ENCODE measurements at regions not wholly inside any gene's neighbourhood (a gene's known extent, or its start where the extent isn't known, plus 50 kb on each side); places are given as distances from the start of the nearest gene placed in this dataset.

GRCh38 chr10:133016493-133017202 is 71.1 kb upstream of the ADGRA1 start:
- TF ChIP-seq CTCF (conservative IDR thresholded peaks at IDR 0.05) = no peak
- no peak overlapping the region for H3K4me3 Mint-ChIP-seq
- no peaks in the 10 kb centered on the region for H3K27me3 Mint-ChIP-seq (ENCODE audit: low read depth)
- no peak overlapping the region for H3K27ac Mint-ChIP-seq (ENCODE audit: unreplicated experiment)
- no peaks in the 10 kb centered on the region for H3K36me3 Mint-ChIP-seq (ENCODE audit: low read depth)
- H3K4me1 Mint-ChIP-seq = no peaks in the 10 kb centered on the region
- no peaks in the 10 kb centered on the region for H3K9me3 Mint-ChIP-seq
- DNase-seq (ENCODE audit: low read depth, low spot score) = no peak

- H3K4me3 Mint-ChIP-seq = no peak overlapping the region
- H3K4me1 Mint-ChIP-seq = no peaks in the 10 kb centered on the region
- no peak for DNase-seq (ENCODE audit: low read depth, low spot score)
- no peaks in the 10 kb centered on the region for H3K9me3 Mint-ChIP-seq
- H3K27ac Mint-ChIP-seq (ENCODE audit: unreplicated experiment) = no peak overlapping the region
- TF ChIP-seq CTCF (conservative IDR thresholded peaks at IDR 0.05) = no peak
- no peaks in the 10 kb centered on the region for H3K36me3 Mint-ChIP-seq (ENCODE audit: low read depth)
- no peaks in the 10 kb centered on the region for H3K27me3 Mint-ChIP-seq (ENCODE audit: low read depth)
Observed at GRCh38 chr10:133015816-133016462, 71.8 kb upstream of the ADGRA1 start.

- DNase-seq (ENCODE audit: low read depth, low spot score) = no peak
- H3K27ac Mint-ChIP-seq (ENCODE audit: unreplicated experiment) = no peak overlapping the region
- no peaks in the 10 kb centered on the region for H3K27me3 Mint-ChIP-seq (ENCODE audit: low read depth)
- no peaks in the 10 kb centered on the region for H3K9me3 Mint-ChIP-seq
- H3K4me3 Mint-ChIP-seq = no peak overlapping the region
- no peaks in the 10 kb centered on the region for H3K4me1 Mint-ChIP-seq
- H3K36me3 Mint-ChIP-seq (ENCODE audit: low read depth) = no peaks in the 10 kb centered on the region
- no peak for TF ChIP-seq CTCF (conservative IDR thresholded peaks at IDR 0.05)
Observed at GRCh38 chr10:133015321-133015720, 72.4 kb upstream of the ADGRA1 start.

GRCh38 chr10:133014416-133015210 is 72.2 kb upstream of the CFAP46 start:
- H3K36me3 Mint-ChIP-seq (ENCODE audit: low read depth) = no peaks in the 10 kb centered on the region
- TF ChIP-seq CTCF (conservative IDR thresholded peaks at IDR 0.05) = no peak

GRCh38 chr10:133013463-133013862 is 71.1 kb upstream of the CFAP46 start:
- DNase-seq (ENCODE audit: low read depth, low spot score) = no peak
- Mint-ChIP-seq H3K4me3 (no peak overlapping the region), H3K27ac (ENCODE audit: unreplicated experiment) (no peak overlapping the region), H3K9me3 (no peaks in the 10 kb centered on the region), H3K4me1 (peaks cover 7% of the 10 kb centered on the region), H3K36me3 (ENCODE audit: low read depth) (no peaks in the 10 kb centered on the region), H3K27me3 (ENCODE audit: low read depth) (no peaks in the 10 kb centered on the region)
- no peak for TF ChIP-seq CTCF (conservative IDR thresholded peaks at IDR 0.05)

More at GRCh38 chr10:133014416-133015210, 72.2 kb upstream of the CFAP46 start:
- Mint-ChIP-seq H3K27ac (ENCODE audit: unreplicated experiment) (no peak overlapping the region), H3K4me1 (no peaks in the 10 kb centered on the region), H3K9me3 (no peaks in the 10 kb centered on the region), H3K4me3 (no peak overlapping the region), H3K27me3 (ENCODE audit: low read depth) (no peaks in the 10 kb centered on the region)
- DNase-seq (ENCODE audit: low read depth, low spot score) = no peak

All from neural crest cell (in vitro differentiated cells).